ENCODE measurements at regions not wholly inside any gene's neighbourhood (a gene's known extent, or its start where the extent isn't known, plus 50 kb on each side); places are given as distances from the start of the nearest gene placed in this dataset.
A peak's percentile ranks its signal among the peaks of the same experiment; 100 is the strongest.

- H2AFZ ChIP-seq (replicated peaks): no peak overlapping the region
- H3F3A ChIP-seq (ENCODE audit: low read depth): no peaks in the 10 kb centered on the region
- DNase-seq (ENCODE audit: low spot score): no peak
- no peak overlapping the region for H3K4me2 ChIP-seq
- Mint-ChIP-seq H3K4me1 (peaks cover 17% of the 10 kb centered on the region), H3K27me3 (ENCODE audit: insufficient read depth, low read depth) (peaks cover 10% of the 10 kb centered on the region), H3K27ac (peak overlapping the region; percentile 64), H3K9me3 (peaks cover 14% of the 10 kb centered on the region), H3K4me3 (no peak overlapping the region), H3K36me3 (no peaks in the 10 kb centered on the region)
- TF ChIP-seq CTCF (IDR thresholded peaks at IDR 0.05) (no peak), EZH2phosphoT487 (IDR thresholded peaks at IDR 0.05) (no peak), EZH2 (IDR thresholded peaks at IDR 0.05) (no peak)
- no peaks in the 10 kb centered on the region for H3K4me1 ChIP-seq
- no peaks in the 10 kb centered on the region for H4K20me1 ChIP-seq (ENCODE audit: low read depth)
- H3K36me3 ChIP-seq: no peaks in the 10 kb centered on the region
- H3K79me2 ChIP-seq (ENCODE audit: low read depth): no peaks in the 10 kb centered on the region
- no peak overlapping the region for H3K4me3 ChIP-seq
- no peaks in the 10 kb centered on the region for H3K9me3 ChIP-seq (ENCODE audit: low read depth)
- no peak overlapping the region for H3K27ac ChIP-seq
- H3K27me3 ChIP-seq: no peaks in the 10 kb centered on the region
- H3K9ac ChIP-seq: no peak overlapping the region
Measured at GRCh38 chr1:235013512-235013911, 115.1 kb downstream of the TOMM20 start.

DNA sequence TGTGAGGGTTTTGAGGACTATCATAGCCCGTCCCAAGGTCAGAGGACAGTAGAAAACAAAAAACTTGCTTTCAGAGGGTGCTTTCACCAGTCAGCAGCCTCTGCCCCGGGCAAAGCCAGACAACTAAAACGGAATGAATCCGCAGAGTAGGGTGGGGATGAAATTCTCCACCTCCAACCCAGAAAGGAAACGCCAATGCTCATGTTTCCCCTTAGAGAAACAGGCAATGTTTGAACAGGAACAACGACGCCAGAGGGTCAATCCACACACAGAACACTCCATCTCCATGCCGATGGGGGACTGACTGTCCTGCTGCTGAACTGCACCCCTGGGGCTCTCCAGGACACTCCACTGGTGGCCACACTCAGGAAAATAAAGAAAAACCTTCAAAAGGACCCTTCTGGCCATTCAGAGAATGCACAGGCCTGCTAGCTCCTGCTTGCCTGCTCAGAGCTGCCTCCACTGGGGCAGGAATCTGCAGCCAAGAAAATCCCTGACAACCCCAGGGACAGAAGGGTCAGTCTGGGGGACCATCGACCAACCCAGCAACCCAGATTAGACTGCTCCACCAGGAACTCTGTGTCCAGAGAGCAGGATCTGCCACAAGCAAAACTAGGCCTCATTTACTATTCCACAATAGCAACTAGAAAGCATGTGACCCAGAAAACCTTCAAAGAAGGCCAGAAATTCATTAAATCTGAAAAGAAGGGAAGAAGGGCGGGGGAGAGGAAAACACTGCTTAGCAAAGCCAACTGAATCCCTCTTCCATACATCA is 116.0 kb downstream of the TOMM20 start:
- Histone ChIP-seq H3K9ac (no peak overlapping the region), H2AFZ (replicated peaks) (peak overlapping the region; percentile 50), H3K79me2 (ENCODE audit: low read depth) (no peaks in the 10 kb centered on the region), H3K4me1 (no peaks in the 10 kb centered on the region), H3K27ac (no peak overlapping the region), H4K20me1 (ENCODE audit: low read depth) (no peaks in the 10 kb centered on the region), H3K9me3 (ENCODE audit: low read depth) (no peaks in the 10 kb centered on the region), H3K36me3 (no peaks in the 10 kb centered on the region), H3K27me3 (no peaks in the 10 kb centered on the region), H3F3A (ENCODE audit: low read depth) (no peaks in the 10 kb centered on the region), H3K4me2 (no peak overlapping the region), H3K4me3 (no peak overlapping the region)
- peaks cover 16% of the 10 kb centered on the region for H3K4me1 Mint-ChIP-seq
- H3K27ac Mint-ChIP-seq: no peak overlapping the region
- H3K4me3 Mint-ChIP-seq: no peak overlapping the region
- H3K36me3 Mint-ChIP-seq: no peaks in the 10 kb centered on the region
- peaks cover 7% of the 10 kb centered on the region for H3K27me3 Mint-ChIP-seq (ENCODE audit: insufficient read depth, low read depth)
- TF ChIP-seq EZH2phosphoT487 (IDR thresholded peaks at IDR 0.05) (no peak), CTCF (IDR thresholded peaks at IDR 0.05) (no peak), EZH2 (IDR thresholded peaks at IDR 0.05) (no peak)
- peaks cover 13% of the 10 kb centered on the region for H3K9me3 Mint-ChIP-seq
- no peak for DNase-seq (ENCODE audit: low spot score)

- Mint-ChIP-seq H3K27me3 (ENCODE audit: insufficient read depth, low read depth) (peaks cover 3% of the 10 kb centered on the region), H3K4me3 (no peak overlapping the region), H3K27ac (no peak overlapping the region), H3K9me3 (peaks cover 12% of the 10 kb centered on the region), H3K36me3 (no peaks in the 10 kb centered on the region), H3K4me1 (peaks cover 15% of the 10 kb centered on the region)
- Histone ChIP-seq H3K9me3 (ENCODE audit: low read depth) (no peaks in the 10 kb centered on the region), H4K20me1 (ENCODE audit: low read depth) (no peaks in the 10 kb centered on the region), H3K36me3 (no peaks in the 10 kb centered on the region), H3K79me2 (ENCODE audit: low read depth) (no peaks in the 10 kb centered on the region), H3K27me3 (no peaks in the 10 kb centered on the region), H3K9ac (no peak overlapping the region), H3K4me2 (no peak overlapping the region), H2AFZ (replicated peaks) (no peak overlapping the region), H3F3A (ENCODE audit: low read depth) (no peaks in the 10 kb centered on the region), H3K27ac (no peak overlapping the region), H3K4me1 (no peaks in the 10 kb centered on the region), H3K4me3 (no peak overlapping the region)
- TF ChIP-seq EZH2 (IDR thresholded peaks at IDR 0.05): no peak
- no peak for TF ChIP-seq EZH2phosphoT487 (IDR thresholded peaks at IDR 0.05)
- TF ChIP-seq CTCF (IDR thresholded peaks at IDR 0.05): no peak
- DNase-seq (ENCODE audit: low spot score): no peak
Measured at GRCh38 chr1:235011599-235012435, 116.8 kb downstream of the TOMM20 start.

Data from neural progenitor cell (in vitro differentiated cells).